ENCODE measurements at regions not wholly inside any gene's neighbourhood (a gene's known extent, or its start where the extent isn't known, plus 50 kb on each side); places are given as distances from the start of the nearest gene placed in this dataset.

DNA sequence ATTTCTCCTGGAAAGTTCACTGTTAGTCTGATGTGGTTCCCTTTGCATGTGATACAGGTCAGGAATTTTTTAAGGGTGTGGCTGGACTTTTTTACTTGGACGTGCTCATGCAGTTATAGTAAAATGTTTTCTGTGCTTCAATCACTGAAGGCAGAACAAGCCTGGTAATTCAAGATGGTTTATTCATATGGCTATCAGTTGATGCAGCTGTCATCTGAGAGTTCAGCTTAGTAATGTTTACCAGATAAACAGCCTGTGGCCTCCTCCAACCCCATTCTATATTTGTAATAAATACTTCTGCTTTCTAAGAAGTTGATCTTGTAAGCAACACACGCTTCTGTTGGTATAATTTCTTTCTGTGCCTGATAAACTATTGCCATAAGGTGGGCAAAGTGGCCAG, 2105.9 kb downstream of the ARAP2 start:
- no peaks in the 10 kb centered on the region for H3K36me3 ChIP-seq (ENCODE audit: low read depth)
- in situ Hi-C loops (cut with MboI), result no loop called here
- no peaks in the 10 kb centered on the region for H3F3A ChIP-seq (ENCODE audit: insufficient read depth)
- H2AFZ ChIP-seq, result no peak overlapping the region
- TF ChIP-seq EZH2phosphoT487 (IDR thresholded peaks at IDR 0.05; ENCODE audit: insufficient read depth, low read depth) (no peak), EZH2 (IDR thresholded peaks at IDR 0.05; ENCODE audit: insufficient read depth, poor library complexity, severe bottlenecking) (no peak)
- 44 to 58% methylated on average over 2 of the region's 2 CpGs for WGBS, 2 experiments (ENCODE audit: low coverage in 1 of 2, low lambda C conversion rate in 2 of 2, missing lambda C conversion rate in 2 of 2)
- no peak overlapping the region for H3K27ac ChIP-seq
- no peak overlapping the region for H3K9ac ChIP-seq
- no peaks in the 10 kb centered on the region for H3K4me1 ChIP-seq (ENCODE audit: insufficient read depth)
- H3K4me3 ChIP-seq, result no peak overlapping the region
- no peaks in the 10 kb centered on the region for H3K27me3 ChIP-seq (replicated peaks; ENCODE audit: insufficient read depth)
- DNase-seq, result no peak
- no peak overlapping the region for H3K4me2 ChIP-seq (ENCODE audit: unreplicated experiment)
- no peaks in the 10 kb centered on the region for H4K20me1 ChIP-seq (ENCODE audit: insufficient read depth)
- H3K9me3 ChIP-seq (ENCODE audit: low read depth), result no peaks in the 10 kb centered on the region
- H3K79me2 ChIP-seq (ENCODE audit: insufficient read depth), result no peaks in the 10 kb centered on the region
- no peaks in the 10 kb centered on the region for H3K9me2 ChIP-seq (ENCODE audit: insufficient read depth)

GRCh38 chr4:34139346-34139745, 2105.0 kb downstream of the ARAP2 start:
- TF ChIP-seq EZH2 (IDR thresholded peaks at IDR 0.05; ENCODE audit: insufficient read depth, poor library complexity, severe bottlenecking) (no peak), EZH2phosphoT487 (IDR thresholded peaks at IDR 0.05; ENCODE audit: insufficient read depth, low read depth) (no peak)
- Histone ChIP-seq H3K79me2 (ENCODE audit: insufficient read depth) (no peaks in the 10 kb centered on the region), H3K9ac (no peak overlapping the region), H3K9me2 (ENCODE audit: insufficient read depth) (no peaks in the 10 kb centered on the region), H3K4me2 (ENCODE audit: unreplicated experiment) (no peak overlapping the region), H3K27ac (no peak overlapping the region), H4K20me1 (ENCODE audit: insufficient read depth) (no peaks in the 10 kb centered on the region), H2AFZ (no peak overlapping the region), H3K4me1 (ENCODE audit: insufficient read depth) (no peaks in the 10 kb centered on the region), H3K27me3 (replicated peaks; ENCODE audit: insufficient read depth) (no peaks in the 10 kb centered on the region), H3F3A (ENCODE audit: insufficient read depth) (no peaks in the 10 kb centered on the region), H3K9me3 (ENCODE audit: low read depth) (no peaks in the 10 kb centered on the region), H3K4me3 (no peak overlapping the region), H3K36me3 (ENCODE audit: low read depth) (no peaks in the 10 kb centered on the region)
- in situ Hi-C loops (cut with MboI), result no loop called here
- DNase-seq, result no peak

- Histone ChIP-seq H3K36me3 (ENCODE audit: low read depth) (no peaks in the 10 kb centered on the region), H3F3A (ENCODE audit: insufficient read depth) (no peaks in the 10 kb centered on the region), H2AFZ (no peak overlapping the region), H3K27me3 (replicated peaks; ENCODE audit: insufficient read depth) (no peaks in the 10 kb centered on the region), H3K4me1 (ENCODE audit: insufficient read depth) (no peaks in the 10 kb centered on the region), H3K27ac (no peak overlapping the region), H3K9ac (no peak overlapping the region), H3K4me3 (no peak overlapping the region), H3K79me2 (ENCODE audit: insufficient read depth) (no peaks in the 10 kb centered on the region), H3K9me3 (ENCODE audit: low read depth) (no peaks in the 10 kb centered on the region), H3K4me2 (ENCODE audit: unreplicated experiment) (no peak overlapping the region), H3K9me2 (ENCODE audit: insufficient read depth) (no peaks in the 10 kb centered on the region; the same call in 1 of the 2 replicates), H4K20me1 (ENCODE audit: insufficient read depth) (no peaks in the 10 kb centered on the region)
- no peak for DNase-seq
- TF ChIP-seq EZH2 (IDR thresholded peaks at IDR 0.05; ENCODE audit: insufficient read depth, poor library complexity, severe bottlenecking), result no peak
- no peak for TF ChIP-seq EZH2phosphoT487 (IDR thresholded peaks at IDR 0.05; ENCODE audit: insufficient read depth, low read depth)
- in situ Hi-C loops (cut with MboI), result no loop called here
- 60 to 75% methylated on average over 2 of the region's 2 CpGs for WGBS, 2 experiments (ENCODE audit: low coverage in 1 of 2, low lambda C conversion rate in 2 of 2, missing lambda C conversion rate in 2 of 2)
Observed at GRCh38 chr4:34148322-34148908, 2095.9 kb downstream of the ARAP2 start.

DNA sequence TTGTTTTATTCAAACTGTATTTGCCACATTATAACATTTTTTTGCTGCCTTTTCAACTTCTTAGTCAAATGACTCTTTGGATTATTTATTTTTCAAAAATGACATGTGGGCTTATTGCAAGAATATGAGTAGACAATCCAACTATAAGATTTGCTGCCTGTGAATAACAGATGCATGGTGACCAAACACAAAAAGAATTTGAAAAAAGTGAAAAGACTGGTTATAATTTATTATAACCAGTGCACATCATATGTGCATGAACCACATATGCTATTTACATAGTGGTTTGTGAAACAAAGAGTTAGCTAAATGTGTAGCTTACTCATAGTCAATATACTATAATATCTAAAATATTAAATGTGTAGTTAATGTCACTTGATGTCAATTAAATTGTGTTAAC, 2086.8 kb downstream of the ARAP2 start:
- TF ChIP-seq EZH2phosphoT487 (IDR thresholded peaks at IDR 0.05; ENCODE audit: insufficient read depth, low read depth), result no peak
- no peak for TF ChIP-seq EZH2 (IDR thresholded peaks at IDR 0.05; ENCODE audit: insufficient read depth, poor library complexity, severe bottlenecking)
- Histone ChIP-seq H3K36me3 (ENCODE audit: low read depth) (no peaks in the 10 kb centered on the region), H3K79me2 (ENCODE audit: insufficient read depth) (no peaks in the 10 kb centered on the region), H3K27me3 (replicated peaks; ENCODE audit: insufficient read depth) (no peaks in the 10 kb centered on the region), H3K9ac (no peak overlapping the region), H3K9me2 (ENCODE audit: insufficient read depth) (no peaks in the 10 kb centered on the region; the same call in 1 of the 2 replicates), H3K4me3 (no peak overlapping the region), H3F3A (ENCODE audit: insufficient read depth) (no peaks in the 10 kb centered on the region), H3K4me2 (ENCODE audit: unreplicated experiment) (no peak overlapping the region), H2AFZ (no peak overlapping the region), H3K27ac (no peak overlapping the region), H3K4me1 (ENCODE audit: insufficient read depth) (0 out of 2 replicates have a peak, but pooled peaks cover 6% of the 10 kb centered on the region), H3K9me3 (ENCODE audit: low read depth) (no peaks in the 10 kb centered on the region), H4K20me1 (ENCODE audit: insufficient read depth) (no peaks in the 10 kb centered on the region)
- DNase-seq, result no peak
- in situ Hi-C loops (cut with MboI), result no loop called here

DNA sequence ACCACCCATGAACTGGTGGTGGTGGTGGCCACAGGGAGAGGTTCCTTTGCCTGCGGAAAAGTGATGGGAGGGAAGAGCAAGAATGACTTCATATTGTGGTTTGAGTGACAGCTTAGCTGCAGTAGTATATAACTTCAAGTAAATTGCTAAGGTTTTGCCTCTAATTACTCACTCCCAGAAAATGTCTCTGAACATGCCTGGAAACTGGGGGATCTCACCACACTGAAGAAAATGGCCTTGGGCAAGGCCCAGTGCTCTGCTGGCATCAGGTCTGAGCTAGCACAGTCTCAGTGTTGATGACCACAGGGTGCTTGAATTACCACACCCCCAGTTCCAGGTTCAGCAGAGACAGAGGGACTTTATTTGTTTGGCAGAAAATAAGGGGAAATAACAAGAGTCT, 2085.4 kb downstream of the ARAP2 start:
- DNase-seq, result no peak
- no peaks in the 10 kb centered on the region for H3K79me2 ChIP-seq (ENCODE audit: insufficient read depth)
- 0 out of 2 replicates have a peak, but pooled peaks cover 6% of the 10 kb centered on the region for H3K4me1 ChIP-seq (ENCODE audit: insufficient read depth)
- H3F3A ChIP-seq (ENCODE audit: insufficient read depth), result no peaks in the 10 kb centered on the region
- no peak overlapping the region for H2AFZ ChIP-seq
- H3K9me2 ChIP-seq (ENCODE audit: insufficient read depth), result no peaks in the 10 kb centered on the region
- no peak overlapping the region for H3K9ac ChIP-seq
- no peak overlapping the region for H3K27ac ChIP-seq
- H3K27me3 ChIP-seq (replicated peaks; ENCODE audit: insufficient read depth), result no peaks in the 10 kb centered on the region
- in situ Hi-C loops (cut with MboI), result no loop called here
- H3K9me3 ChIP-seq (ENCODE audit: low read depth), result no peaks in the 10 kb centered on the region
- H4K20me1 ChIP-seq (ENCODE audit: insufficient read depth), result no peaks in the 10 kb centered on the region
- 78 to 100% methylated on average over 1 of the region's 1 CpG for WGBS, 2 experiments (ENCODE audit: low coverage in 1 of 2, low lambda C conversion rate in 2 of 2, missing lambda C conversion rate in 2 of 2)
- H3K4me2 ChIP-seq (ENCODE audit: unreplicated experiment), result no peak overlapping the region
- no peaks in the 10 kb centered on the region for H3K36me3 ChIP-seq (ENCODE audit: low read depth)
- H3K4me3 ChIP-seq, result no peak overlapping the region
- TF ChIP-seq EZH2phosphoT487 (IDR thresholded peaks at IDR 0.05; ENCODE audit: insufficient read depth, low read depth) (no peak), EZH2 (IDR thresholded peaks at IDR 0.05; ENCODE audit: insufficient read depth, poor library complexity, severe bottlenecking) (no peak)
